SK-N-SH (cell line): ENCODE measurements at regions not wholly inside any gene's neighbourhood (a gene's known extent, or its start where the extent isn't known, plus 50 kb on each side); places are given as distances from the start of the nearest gene placed in this dataset.

ENCODE experiments used
- CTCF ChIA-PET: fragments of 300-600, 350-600 bp; formaldehyde crosslinking; extraction: SDS; loops from one replicate; lab custom pipeline; 2021; lab: Yijun Ruan, JAX
- POLR2A ChIA-PET: fragments of 350-600 bp; sonication (Branson Sonifier 250); formaldehyde crosslinking; extraction: SDS; loops from one replicate; lab custom pipeline; 2020; ENCODE audit warnings: antibody characterized with exemption, inconsistent platforms; lab: Yijun Ruan, JAX
- DNase-seq: peaks from one replicate; pipeline ENCODE4 v3.0.0; 2012
- H2AFZ ChIP-seq: fragments of 200-600 bp; sonication (generic); 2 replicates; pipeline ENCODE4 v1.8.1; 2016; ENCODE audit warnings: antibody characterized with exemption, mild to moderate bottlenecking, low read depth
- H3F3A ChIP-seq: fragments of 200-600 bp; sonication (generic); replicated peaks from 2 replicates; pipeline ENCODE3; 2016; ENCODE audit warnings: antibody characterized with exemption, mild to moderate bottlenecking; ENCODE audit not compliant: insufficient read depth
- H3K27ac ChIP-seq, 2 experiments: fragments of 200-500 bp in 1 of 2; fragments of 200-600 bp in 1 of 2; sonication (Bioruptor generic) in 1 of 2; sonication (generic), shearing (Covaris generic) in 1 of 2; 2 replicates each; pipeline versions ENCODE4 v1.5.1 to v1.6.1; 2014 to 2016; ENCODE audit warnings: low read depth in 2 of 2, inconsistent platforms in 1 of 2, low read length in 1 of 2, mild to moderate bottlenecking in 1 of 2, mixed read lengths in 1 of 2
- H3K27me3 ChIP-seq: fragments of 200-600 bp; sonication (generic), shearing (Covaris generic); 2 replicates; pipeline ENCODE4 v1.6.1; 2016; ENCODE audit warnings: mixed run types; ENCODE audit not compliant: insufficient read depth
- H3K36me3 ChIP-seq, 2 experiments: fragments of 200-500 bp in 1 of 2; fragments of 200-600 bp in 1 of 2; sonication (Bioruptor generic) in 1 of 2; sonication (generic) in 1 of 2; replicated peaks in 1 of 2; 2 replicates each; pipeline versions ENCODE3 to v1.5.1; 2014 to 2016; ENCODE audit warnings: low read length in 1 of 2, mild to moderate bottlenecking in 1 of 2; ENCODE audit not compliant: insufficient read depth in 2 of 2, control insufficient read depth in 1 of 2
- H3K4me1 ChIP-seq, 2 experiments: fragments of 200-500 bp in 1 of 2; fragments of 200-600 bp in 1 of 2; sonication (Bioruptor generic) in 1 of 2; sonication (generic), shearing (Covaris generic) in 1 of 2; 2 replicates each; pipeline versions ENCODE4 v1.5.1 to v1.6.1; 2014 to 2016; ENCODE audit warnings: low read depth in 1 of 2, low read length in 1 of 2, mixed run types in 1 of 2; ENCODE audit not compliant: insufficient read depth in 2 of 2, control insufficient read depth in 1 of 2
- H3K4me2 ChIP-seq: fragments of 200-600 bp; sonication (generic), shearing (Covaris generic); 2 replicates; pipeline ENCODE4 v1.6.1; 2017; ENCODE audit warnings: mixed run types
- H3K4me3 ChIP-seq, 2 experiments: fragments of 200-500 bp in 1 of 2; fragments of 200-600 bp in 1 of 2; sonication (Bioruptor generic) in 1 of 2; sonication (generic), shearing (Covaris generic) in 1 of 2; 2 replicates each; pipeline versions ENCODE4 v1.5.1 to v1.8.1; 2014 to 2016; ENCODE audit warnings: low read depth in 2 of 2, inconsistent platforms in 1 of 2, low read length in 1 of 2, mild to moderate bottlenecking in 1 of 2, mixed read lengths in 1 of 2, moderate library complexity in 1 of 2
- H3K79me2 ChIP-seq: fragments of 200-600 bp; sonication (generic); 2 replicates; pipeline ENCODE4 v1.8.1; 2017; ENCODE audit warnings: mild to moderate bottlenecking; ENCODE audit not compliant: insufficient read depth
- H3K9ac ChIP-seq: fragments of 200-600 bp; sonication (generic); 2 replicates; pipeline ENCODE4 v1.6.1; 2017; ENCODE audit warnings: mixed run types
- H3K9me2 ChIP-seq: fragments of 200-600 bp; sonication (generic); 2 replicates; pipeline ENCODE4 v1.6.1; 2017; ENCODE audit warnings: mixed run types
- H3K9me3 ChIP-seq: fragments of 200-600 bp; sonication (generic); 2 replicates; pipeline ENCODE4 v1.6.1; 2017; ENCODE audit warnings: mixed run types, mild to moderate bottlenecking, moderate library complexity
- H4K20me1 ChIP-seq: fragments of 200-600 bp; sonication (generic); 2 replicates; pipeline ENCODE4 v1.6.1; 2017; ENCODE audit warnings: mild to moderate bottlenecking, mixed run types; ENCODE audit not compliant: insufficient read depth
- CTCF ChIP-seq: fragments of 200-600 bp; sonication (generic); IDR thresholded peaks from 2 replicates; pipeline ENCODE4 v1.6.1; 2017; ENCODE audit warnings: antibody characterized with exemption, mild to moderate bottlenecking, moderate library complexity
- ELF1 ChIP-seq: IDR thresholded peaks from 2 replicates; pipeline ENCODE4 v1.4.0; 2012
- EP300 ChIP-seq, 2 experiments: IDR thresholded peaks; 2 replicates each; pipeline versions ENCODE4 v1.4.0 to v1.6.1; 2012; ENCODE audit warnings: borderline replicate concordance in 1 of 2, low read depth in 1 of 2, low read length in 1 of 2
- EZH2phosphoT487 ChIP-seq: fragments of 200-600 bp; sonication (generic); IDR thresholded peaks from 2 replicates; pipeline ENCODE4 v1.6.1; 2017; ENCODE audit warnings: low read depth, mixed run types, mild to moderate bottlenecking, antibody characterized with exemption, moderate library complexity, borderline replicate concordance
- FOSL2 ChIP-seq: IDR thresholded peaks from 2 replicates; pipeline ENCODE4 v1.4.0; 2012; ENCODE audit warnings: low read depth, mild to moderate bottlenecking, moderate library complexity, borderline replicate concordance
- GABPA ChIP-seq: IDR thresholded peaks from 2 replicates; pipeline ENCODE4 v1.4.0; 2012; ENCODE audit warnings: low read depth, mild to moderate bottlenecking
- GATA2 ChIP-seq: sonication (generic); formaldehyde crosslinking; IDR thresholded peaks from 2 replicates; pipeline ENCODE4 v1.5.0; 2020; ENCODE audit warnings: mild to moderate bottlenecking, missing genetic modification reagents
- IRF3 ChIP-seq: fragments of 150-350 bp; IDR thresholded peaks from 2 replicates; pipeline ENCODE4 v1.6.1; 2016; ENCODE audit warnings: mild to moderate bottlenecking, low read depth, low read length
- MAX ChIP-seq: IDR thresholded peaks from 2 replicates; pipeline ENCODE4 v1.4.0; 2012; ENCODE audit warnings: low read depth
- NFIC ChIP-seq: IDR thresholded peaks from 2 replicates; pipeline ENCODE4 v1.4.0; 2012; ENCODE audit warnings: borderline replicate concordance
- RCOR1 ChIP-seq: fragments of 150-350 bp; IDR thresholded peaks from 2 replicates; pipeline ENCODE4 v1.6.1; 2017; ENCODE audit warnings: antibody characterized with exemption, low read length
- REST ChIP-seq: IDR thresholded peaks from 2 replicates; pipeline ENCODE4 v1.6.1; 2012; ENCODE audit warnings: mild to moderate bottlenecking, low read depth, low read length, moderate library complexity
- RXRA ChIP-seq: IDR thresholded peaks from 2 replicates; pipeline ENCODE4 v1.4.0; 2012; ENCODE audit warnings: low read depth, mild to moderate bottlenecking, borderline replicate concordance
- SMC3 ChIP-seq: IDR thresholded peaks from 2 replicates; pipeline ENCODE4 v1.6.1; 2012; ENCODE audit warnings: low read depth, low read length, improper control_type of control experiment
- TEAD4 ChIP-seq: IDR thresholded peaks from 2 replicates; pipeline ENCODE4 v1.4.0; 2012; ENCODE audit warnings: mild to moderate bottlenecking, borderline replicate concordance; ENCODE audit not compliant: insufficient read depth
- USF1 ChIP-seq: IDR thresholded peaks from 2 replicates; pipeline ENCODE4 v1.4.0; 2012; ENCODE audit warnings: low read depth, borderline replicate concordance
- USF2 ChIP-seq: fragments of 150-350 bp; IDR thresholded peaks from 2 replicates; pipeline ENCODE4 v1.6.1; 2017; ENCODE audit warnings: antibody characterized with exemption, low read length, low read depth, borderline replicate concordance
- WGBS: methylation state at CpG from one replicate; pipeline ENCODE4 v1.1.6; 2017; ENCODE audit warnings: low lambda C conversion rate; 5-methylcytosine and 5-hydroxymethylcytosine counted together

- Histone ChIP-seq H3K36me3 (no peaks in the 10 kb centered on the region), H4K20me1 (no peaks in the 10 kb centered on the region), H3K79me2 (no peaks in the 10 kb centered on the region), H3K4me2 (no peak overlapping the region), H3K4me3 (no peak overlapping the region), H3K9ac (no peak overlapping the region), H3F3A (no peaks in the 10 kb centered on the region), H3K9me2 (no peaks in the 10 kb centered on the region), H3K27ac (no peak overlapping the region), H3K9me3 (no peaks in the 10 kb centered on the region), H3K4me1 (no peaks in the 10 kb centered on the region; a peak in 1 of 4 replicates), H3K27me3 (no peaks in the 10 kb centered on the region), H2AFZ (no peak overlapping the region)
- TF ChIP-seq MAX (no peak), NFIC (no peak), GATA2 (no peak), USF1 (no peak), EP300 (IDR thresholded peaks at IDR 0.05; ENCODE audit: borderline replicate concordance in 1 of 2, low read depth in 1 of 2, low read length in 1 of 2) (no peak), SMC3 (no peak), ELF1 (no peak), FOSL2 (no peak), USF2 (no peak), CTCF (no peak), RCOR1 (no peak), EZH2phosphoT487 (no peak), GABPA (no peak), TEAD4 (no peak), REST (no peak), RXRA (no peak), IRF3 (no peak)
- POLR2A ChIA-PET, result no interaction called here
- no peak for DNase-seq
- CTCF ChIA-PET, result interaction anchor here (0.6 to 0.8 kb wide), 2 partner anchors 14 to 90 kb away, joined by 3 read pairs; no protein-coding TSS in a partner anchor
- 44% methylated on average over 11 of the region's 13 CpGs for WGBS
These were observed 331.9 kb downstream of the NPHP4 start for GRCh38 chr1:5660141-5660935.
